ENCODE measurements at regions not wholly inside any gene's neighbourhood (a gene's known extent, or its start where the extent isn't known, plus 50 kb on each side); places are given as distances from the start of the nearest gene placed in this dataset.

DNA sequence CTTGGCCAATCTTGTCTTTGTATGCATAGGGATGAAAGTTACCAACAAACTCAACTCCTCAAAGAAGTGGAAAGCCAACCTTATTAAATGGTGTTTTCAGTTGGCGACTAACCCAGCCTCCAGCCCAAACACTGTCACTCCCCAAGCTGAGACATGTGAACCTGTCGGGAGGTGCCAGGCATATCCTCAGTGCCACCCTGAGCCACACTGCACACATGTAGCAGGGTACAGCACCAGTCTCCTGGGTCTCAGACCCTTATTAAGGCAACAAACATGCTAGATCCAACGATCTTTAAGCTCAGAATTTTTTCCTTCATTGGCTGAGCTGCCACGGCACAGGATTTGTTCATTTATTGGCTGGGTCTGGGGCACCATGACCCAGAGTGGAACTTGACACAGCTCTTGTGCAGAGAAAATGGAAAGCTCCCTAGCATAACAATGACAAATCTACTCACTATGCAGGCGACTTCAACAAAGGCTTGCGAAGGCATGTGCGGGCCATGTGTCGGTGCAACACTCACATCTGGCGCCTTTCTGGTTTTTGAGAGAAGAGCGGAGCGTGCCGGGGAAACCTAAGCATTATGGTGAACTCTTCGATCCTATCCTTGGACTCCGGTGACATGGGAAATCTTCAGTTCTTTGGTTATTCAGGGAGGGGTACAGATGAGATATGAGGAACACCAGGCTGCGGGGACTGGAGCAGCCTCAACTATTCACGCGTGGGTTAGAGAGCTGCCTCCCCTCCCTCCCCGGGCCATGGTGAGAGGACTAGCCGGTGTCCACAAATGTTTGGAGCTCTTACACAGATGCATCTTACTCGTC, 190.1 kb downstream of the FAM43A start:
- Histone ChIP-seq H3K4me3 (ENCODE audit: low read depth, low read length) (no peak overlapping the region), H3K36me3 (ENCODE audit: control insufficient read depth, insufficient read depth, low read length) (no peaks in the 10 kb centered on the region), H3K27me3 (ENCODE audit: control insufficient read depth, insufficient read depth, low read length) (peaks cover 3% of the 10 kb centered on the region)
- DNase-seq (ENCODE audit: low read depth), result no peak
- TF ChIP-seq, protein P1, sequence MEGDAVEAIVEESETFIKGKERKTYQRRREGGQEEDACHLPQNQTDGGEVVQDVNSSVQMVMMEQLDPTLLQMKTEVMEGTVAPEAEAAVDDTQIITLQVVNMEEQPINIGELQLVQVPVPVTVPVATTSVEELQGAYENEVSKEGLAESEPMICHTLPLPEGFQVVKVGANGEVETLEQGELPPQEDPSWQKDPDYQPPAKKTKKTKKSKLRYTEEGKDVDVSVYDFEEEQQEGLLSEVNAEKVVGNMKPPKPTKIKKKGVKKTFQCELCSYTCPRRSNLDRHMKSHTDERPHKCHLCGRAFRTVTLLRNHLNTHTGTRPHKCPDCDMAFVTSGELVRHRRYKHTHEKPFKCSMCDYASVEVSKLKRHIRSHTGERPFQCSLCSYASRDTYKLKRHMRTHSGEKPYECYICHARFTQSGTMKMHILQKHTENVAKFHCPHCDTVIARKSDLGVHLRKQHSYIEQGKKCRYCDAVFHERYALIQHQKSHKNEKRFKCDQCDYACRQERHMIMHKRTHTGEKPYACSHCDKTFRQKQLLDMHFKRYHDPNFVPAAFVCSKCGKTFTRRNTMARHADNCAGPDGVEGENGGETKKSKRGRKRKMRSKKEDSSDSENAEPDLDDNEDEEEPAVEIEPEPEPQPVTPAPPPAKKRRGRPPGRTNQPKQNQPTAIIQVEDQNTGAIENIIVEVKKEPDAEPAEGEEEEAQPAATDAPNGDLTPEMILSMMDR (IDR thresholded peaks at IDR 0.05; ENCODE audit: insufficient read depth, low read length, poor library complexity, severe bottlenecking), result no peak

DNA sequence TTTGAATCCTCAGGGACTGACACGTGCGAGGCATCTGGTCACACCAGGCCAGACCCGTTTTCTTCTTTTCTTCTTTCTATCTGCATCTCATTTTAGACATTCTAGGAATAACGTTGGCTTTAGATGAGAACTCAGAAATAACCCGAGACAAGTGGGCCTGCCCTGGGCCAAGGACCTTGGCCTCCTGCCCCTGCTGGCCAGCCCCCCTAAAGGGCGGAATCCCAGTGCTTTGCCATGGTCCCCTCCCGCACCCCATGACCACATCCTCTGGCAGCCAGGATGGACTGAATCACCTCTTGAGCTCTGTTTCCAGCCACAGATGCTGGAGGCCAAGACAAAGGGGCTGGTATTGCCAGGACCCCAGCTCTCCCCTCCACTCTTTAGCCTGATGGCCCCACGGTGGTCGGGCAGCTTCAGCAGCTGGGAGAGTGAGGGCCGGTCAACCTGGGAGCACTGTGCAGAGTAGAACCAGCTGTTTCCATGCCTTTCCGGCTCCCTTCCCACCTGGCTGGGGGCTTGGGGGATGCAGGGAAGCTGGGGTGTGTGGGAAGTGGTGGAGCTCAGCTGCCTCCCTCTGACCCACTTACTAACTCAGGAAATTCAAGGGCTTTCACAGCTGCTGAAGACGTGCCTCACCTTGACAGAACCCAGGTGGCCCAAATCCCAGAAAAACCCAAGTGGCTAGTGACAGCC, 190.9 kb downstream of the FAM43A start:
- Histone ChIP-seq H3K36me3 (ENCODE audit: control insufficient read depth, insufficient read depth, low read length) (no peaks in the 10 kb centered on the region), H3K4me3 (ENCODE audit: low read depth, low read length) (no peak overlapping the region), H3K27me3 (ENCODE audit: control insufficient read depth, insufficient read depth, low read length) (peaks cover 3% of the 10 kb centered on the region)
- TF ChIP-seq, protein P1 (IDR thresholded peaks at IDR 0.05; ENCODE audit: insufficient read depth, low read length, poor library complexity, severe bottlenecking), result no peak
- no peak for DNase-seq (ENCODE audit: low read depth)

- TF ChIP-seq, protein P1 (IDR thresholded peaks at IDR 0.05; ENCODE audit: insufficient read depth, low read length, poor library complexity, severe bottlenecking), result no peak
- H3K4me3 ChIP-seq (ENCODE audit: low read depth, low read length), result no peak overlapping the region
- no peak for DNase-seq (ENCODE audit: low read depth)
- peaks cover 3% of the 10 kb centered on the region for H3K27me3 ChIP-seq (ENCODE audit: control insufficient read depth, insufficient read depth, low read length)
- no peaks in the 10 kb centered on the region for H3K36me3 ChIP-seq (ENCODE audit: control insufficient read depth, insufficient read depth, low read length)
These were observed 191.8 kb downstream of the FAM43A start for GRCh38 chr3:194877291-194878119.

GRCh38 chr3:194879126-194879877, 193.6 kb downstream of the FAM43A start:
- Histone ChIP-seq H3K36me3 (ENCODE audit: control insufficient read depth, insufficient read depth, low read length) (no peaks in the 10 kb centered on the region), H3K27me3 (ENCODE audit: control insufficient read depth, insufficient read depth, low read length) (peaks cover 3% of the 10 kb centered on the region), H3K4me3 (ENCODE audit: low read depth, low read length) (no peak overlapping the region)
- TF ChIP-seq, protein P1 (IDR thresholded peaks at IDR 0.05; ENCODE audit: insufficient read depth, low read length, poor library complexity, severe bottlenecking), result no peak
- DNase-seq (ENCODE audit: low read depth), result no peak
